GM18867 (cell line): ENCODE measurements at regions not wholly inside any gene's neighbourhood (a gene's known extent, or its start where the extent isn't known, plus 50 kb on each side); places are given as distances from the start of the nearest gene placed in this dataset.

ENCODE experiments used
- ATAC-seq: cut with Tn5 transposase; IDR thresholded peaks from one replicate; pipeline ENCODE4 v1.9.1; 2021; ENCODE audit warnings: mild to moderate bottlenecking, moderate library complexity; ENCODE audit not compliant: unreplicated experiment

- no peak for ATAC-seq
These were observed 290.1 kb upstream of the TSHZ3 start for GRCh38 chr19:31639306-31639705.

GRCh38 chr19:31641591-31641990, 292.4 kb upstream of the TSHZ3 start:
- ATAC-seq: no peak

GRCh38 chr19:31648347-31648746, 299.1 kb upstream of the TSHZ3 start:
- no peak for ATAC-seq

- no peak for ATAC-seq
These were observed 307.3 kb upstream of the TSHZ3 start for GRCh38 chr19:31656507-31656906.

GRCh38 chr19:31658993-31659896, 310.0 kb upstream of the TSHZ3 start:
- no peak for ATAC-seq

- no peak for ATAC-seq
These were observed 310.6 kb upstream of the TSHZ3 start for GRCh38 chr19:31659897-31660210.

GRCh38 chr19:31664096-31664495, 314.9 kb upstream of the TSHZ3 start:
- no peak for ATAC-seq

- ATAC-seq: no peak
These were observed 315.8 kb upstream of the TSHZ3 start for GRCh38 chr19:31664997-31665396.

GRCh38 chr19:31666126-31666525, 316.9 kb upstream of the TSHZ3 start:
- ATAC-seq: no peak

- no peak for ATAC-seq
These were observed 317.9 kb upstream of the TSHZ3 start for GRCh38 chr19:31667106-31667505.

GRCh38 chr19:31668921-31669320, 319.7 kb upstream of the TSHZ3 start:
- ATAC-seq: no peak

- no peak for ATAC-seq
These were observed 321.7 kb upstream of the TSHZ3 start for GRCh38 chr19:31670931-31671330.

GRCh38 chr19:31671411-31672035, 322.3 kb upstream of the TSHZ3 start:
- ATAC-seq: no peak

- ATAC-seq: no peak
These were observed 325.4 kb upstream of the TSHZ3 start for GRCh38 chr19:31674503-31675192.

- ATAC-seq: no peak
These were observed 326.1 kb upstream of the TSHZ3 start for GRCh38 chr19:31675193-31675913.

GRCh38 chr19:31676271-31677004, 327.2 kb upstream of the TSHZ3 start:
- ATAC-seq: no peak

- no peak for ATAC-seq
These were observed 329.2 kb upstream of the TSHZ3 start for GRCh38 chr19:31678421-31678820.

GRCh38 chr19:31681121-31681520, 331.9 kb upstream of the TSHZ3 start:
- no peak for ATAC-seq

- ATAC-seq: no peak
These were observed 344.1 kb upstream of the TSHZ3 start for GRCh38 chr19:31693131-31693932.

GRCh38 chr19:31693933-31694269, 344.7 kb upstream of the TSHZ3 start:
- no peak for ATAC-seq
